ENCODE measurements at regions not wholly inside any gene's neighbourhood (a gene's known extent, or its start where the extent isn't known, plus 50 kb on each side); places are given as distances from the start of the nearest gene placed in this dataset.

- no peak overlapping the region for H3K4me3 ChIP-seq (ENCODE audit: insufficient read depth, low read depth, low read length)
- H2AFZ ChIP-seq (ENCODE audit: low read depth, low read length), result no peak overlapping the region
- H3K9ac ChIP-seq (ENCODE audit: low read length), result no peak overlapping the region
- peaks cover 11% of the 10 kb centered on the region for H3K27me3 ChIP-seq (ENCODE audit: insufficient read depth, low read length)
- H3K27ac ChIP-seq (ENCODE audit: low read depth, low read length), result no peak overlapping the region
- H3K4me1 Mint-ChIP-seq (ENCODE audit: low read depth, unreplicated experiment), result peaks cover 10% of the 10 kb centered on the region
- no peak overlapping the region for H3K4me2 ChIP-seq (ENCODE audit: low read length)
- peaks cover 5% of the 10 kb centered on the region for H3K9me3 Mint-ChIP-seq (ENCODE audit: unreplicated experiment)
- H4K20me1 ChIP-seq (ENCODE audit: insufficient read depth, low read length), result no peaks in the 10 kb centered on the region
- H3K27ac Mint-ChIP-seq (ENCODE audit: unreplicated experiment), result no peak overlapping the region
- H3K27me3 Mint-ChIP-seq (ENCODE audit: low read depth, unreplicated experiment), result peaks cover 33% of the 10 kb centered on the region
- TF ChIP-seq CTCF (IDR thresholded peaks at IDR 0.05; ENCODE audit: insufficient read depth, low read depth, low read length) (no peak), EZH2 (IDR thresholded peaks at IDR 0.05; ENCODE audit: insufficient read depth, low read length) (no peak)
- FAIRE-seq (no peak), DNase-seq (ENCODE audit: low read depth) (no peak)
- H3K4me1 ChIP-seq (ENCODE audit: insufficient read depth, low read length), result no peaks in the 10 kb centered on the region
- no peak overlapping the region for H3K4me3 Mint-ChIP-seq (ENCODE audit: unreplicated experiment)
- H3K79me2 ChIP-seq (ENCODE audit: insufficient read depth, low read length), result no peaks in the 10 kb centered on the region
- no peaks in the 10 kb centered on the region for H3K36me3 ChIP-seq (ENCODE audit: insufficient read depth, low read length)
- H3K9me3 ChIP-seq (ENCODE audit: insufficient read depth, low read depth, low read length), result no peaks in the 10 kb centered on the region
- no peaks in the 10 kb centered on the region for H3K36me3 Mint-ChIP-seq (ENCODE audit: low read depth, unreplicated experiment)
Measured at GRCh38 chr17:5800646-5801045, 216.3 kb upstream of the NLRP1 start.

GRCh38 chr17:5804251-5804650, 219.9 kb upstream of the NLRP1 start:
- Histone ChIP-seq H3K79me2 (ENCODE audit: insufficient read depth, low read length) (no peaks in the 10 kb centered on the region), H3K36me3 (ENCODE audit: insufficient read depth, low read length) (no peaks in the 10 kb centered on the region), H3K4me2 (ENCODE audit: low read length) (no peak overlapping the region), H3K4me1 (ENCODE audit: insufficient read depth, low read length) (no peaks in the 10 kb centered on the region), H3K9me3 (ENCODE audit: insufficient read depth, low read depth, low read length) (no peaks in the 10 kb centered on the region), H3K27me3 (ENCODE audit: insufficient read depth, low read length) (peaks cover 8% of the 10 kb centered on the region), H2AFZ (ENCODE audit: low read depth, low read length) (no peak overlapping the region), H4K20me1 (ENCODE audit: insufficient read depth, low read length) (no peaks in the 10 kb centered on the region), H3K4me3 (ENCODE audit: insufficient read depth, low read depth, low read length) (no peak overlapping the region), H3K27ac (ENCODE audit: low read depth, low read length) (no peak overlapping the region), H3K9ac (ENCODE audit: low read length) (no peak overlapping the region)
- H3K27ac Mint-ChIP-seq (ENCODE audit: unreplicated experiment), result no peak overlapping the region
- DNase-seq (ENCODE audit: low read depth), result no peak
- H3K36me3 Mint-ChIP-seq (ENCODE audit: low read depth, unreplicated experiment), result no peaks in the 10 kb centered on the region
- H3K4me1 Mint-ChIP-seq (ENCODE audit: low read depth, unreplicated experiment), result no peaks in the 10 kb centered on the region
- TF ChIP-seq EZH2 (IDR thresholded peaks at IDR 0.05; ENCODE audit: insufficient read depth, low read length) (no peak), CTCF (IDR thresholded peaks at IDR 0.05; ENCODE audit: insufficient read depth, low read depth, low read length) (no peak)
- peaks cover 14% of the 10 kb centered on the region for H3K27me3 Mint-ChIP-seq (ENCODE audit: low read depth, unreplicated experiment)
- H3K4me3 Mint-ChIP-seq (ENCODE audit: unreplicated experiment), result no peak overlapping the region
- peaks cover 4% of the 10 kb centered on the region for H3K9me3 Mint-ChIP-seq (ENCODE audit: unreplicated experiment)
- no peak for FAIRE-seq

GRCh38 chr17:5809056-5809455, 224.7 kb upstream of the NLRP1 start:
- no peaks in the 10 kb centered on the region for H3K27me3 Mint-ChIP-seq (ENCODE audit: low read depth, unreplicated experiment)
- Histone ChIP-seq H3K36me3 (ENCODE audit: insufficient read depth, low read length) (no peaks in the 10 kb centered on the region), H3K4me2 (ENCODE audit: low read length) (no peak overlapping the region), H3K4me3 (ENCODE audit: insufficient read depth, low read depth, low read length) (no peak overlapping the region), H3K79me2 (ENCODE audit: insufficient read depth, low read length) (no peaks in the 10 kb centered on the region), H3K9ac (ENCODE audit: low read length) (no peak overlapping the region), H3K4me1 (ENCODE audit: insufficient read depth, low read length) (no peaks in the 10 kb centered on the region), H3K27me3 (ENCODE audit: insufficient read depth, low read length) (no peaks in the 10 kb centered on the region), H3K27ac (ENCODE audit: low read depth, low read length) (no peak overlapping the region), H2AFZ (ENCODE audit: low read depth, low read length) (no peak overlapping the region), H3K9me3 (ENCODE audit: insufficient read depth, low read depth, low read length) (peaks cover 9% of the 10 kb centered on the region), H4K20me1 (ENCODE audit: insufficient read depth, low read length) (no peaks in the 10 kb centered on the region)
- FAIRE-seq (no peak), DNase-seq (ENCODE audit: low read depth) (no peak)
- H3K36me3 Mint-ChIP-seq (ENCODE audit: low read depth, unreplicated experiment), result peaks cover 8% of the 10 kb centered on the region
- H3K4me3 Mint-ChIP-seq (ENCODE audit: unreplicated experiment), result no peak overlapping the region
- H3K9me3 Mint-ChIP-seq (ENCODE audit: unreplicated experiment), result peaks cover 23% of the 10 kb centered on the region
- no peaks in the 10 kb centered on the region for H3K4me1 Mint-ChIP-seq (ENCODE audit: low read depth, unreplicated experiment)
- no peak overlapping the region for H3K27ac Mint-ChIP-seq (ENCODE audit: unreplicated experiment)
- TF ChIP-seq CTCF (IDR thresholded peaks at IDR 0.05; ENCODE audit: insufficient read depth, low read depth, low read length) (no peak), EZH2 (IDR thresholded peaks at IDR 0.05; ENCODE audit: insufficient read depth, low read length) (no peak)
